ENCODE measurements at regions not wholly inside any gene's neighbourhood (a gene's known extent, or its start where the extent isn't known, plus 50 kb on each side); places are given as distances from the start of the nearest gene placed in this dataset.

GRCh38 chr10:110391541-110391940 is 86.8 kb upstream of the SMNDC1 start:
- TF ChIP-seq CTCF (conservative IDR thresholded peaks at IDR 0.05; ENCODE audit: low read depth in 2 of 2) (no peak), REST (IDR thresholded peaks at IDR 0.05; ENCODE audit: unreplicated experiment) (no peak), EZH2 (IDR thresholded peaks at IDR 0.05; ENCODE audit: low read depth, unreplicated experiment) (no peak)

Data from GM23338 (cell line).